IMR-90 (cell line): ENCODE measurements at regions not wholly inside any gene's neighbourhood (a gene's known extent, or its start where the extent isn't known, plus 50 kb on each side); places are given as distances from the start of the nearest gene placed in this dataset.

Source experiments
- ATAC-seq: fragments of 200-7000 bp; cut with Tn5 transposase; 2 replicates; pipeline ENCODE4 v1.9.1; 2020; ENCODE audit warnings: low read depth, mild to moderate bottlenecking, moderate library complexity
- BruUV-seq: library from RNA; stranded (reverse); fragments of 400-500 nt; replicated peaks from 2 replicates; lab custom pipeline; 2021; lab: Mats Ljungman, UMichigan
- CTCF ChIA-PET: fragments of 300-600 bp; formaldehyde crosslinking; extraction: SDS; loops from one replicate; lab custom pipeline; 2021; ENCODE audit warnings: antibody characterized with exemption; lab: Yijun Ruan, JAX
- POLR2A ChIA-PET: fragments of 300-600 bp; sonication (Branson Sonifier 250); formaldehyde crosslinking; loops from one replicate; lab custom pipeline; 2022; ENCODE audit warnings: antibody characterized with exemption; ENCODE audit not compliant: unreplicated experiment; lab: Charles Lee
- DNase-seq: peaks from one replicate; pipeline ENCODE4 v3.0.0; 2013
- H2AFZ ChIP-seq: replicated peaks from 2 replicates; pipeline ENCODE3; 2013; ENCODE audit warnings: low read length, mild to moderate bottlenecking; ENCODE audit not compliant: poor library complexity
- H2AK5ac ChIP-seq: 2 replicates; pipeline ENCODE4 v1.6.1; 2013; ENCODE audit warnings: low read depth, low read length, inconsistent platforms
- H2AK9ac ChIP-seq: replicated peaks from 2 replicates; pipeline ENCODE3; 2013; ENCODE audit warnings: mild to moderate bottlenecking, low read depth, low read length, moderate library complexity; ENCODE audit not compliant: poor library complexity
- H2BK120ac ChIP-seq: 2 replicates; pipeline ENCODE4 v1.6.1; 2013; ENCODE audit warnings: low read depth, low read length, inconsistent platforms
- H2BK15ac ChIP-seq: 3 replicates; pipeline ENCODE4 v1.6.1; 2013; ENCODE audit warnings: low read depth, low read length, inconsistent platforms
- H2BK20ac ChIP-seq: 2 replicates; pipeline ENCODE4 v1.6.1; 2013; ENCODE audit warnings: low read depth, mild to moderate bottlenecking, inconsistent platforms, low read length, moderate library complexity
- H2BK5ac ChIP-seq: 2 replicates; pipeline ENCODE4 v1.6.1; 2013; ENCODE audit warnings: mild to moderate bottlenecking, low read depth, low read length, inconsistent platforms; ENCODE audit not compliant: poor library complexity, severe bottlenecking
- H3K14ac ChIP-seq: replicated peaks from 2 replicates; pipeline ENCODE4 v1.6.1; 2013; ENCODE audit warnings: low read depth, low read length, inconsistent platforms
- H3K18ac ChIP-seq: 2 replicates; pipeline ENCODE4 v1.6.1; 2013; ENCODE audit warnings: low read depth, low read length, control low read depth
- H3K23ac ChIP-seq: 2 replicates; pipeline ENCODE4 v1.6.1; 2013; ENCODE audit warnings: low read depth, low read length, inconsistent platforms
- H3K27ac ChIP-seq: 2 replicates; pipeline ENCODE4 v1.5.1; 2013; ENCODE audit warnings: mild to moderate bottlenecking, control low read depth, low read length; ENCODE audit not compliant: insufficient read depth
- H3K27me3 ChIP-seq: 2 replicates; pipeline ENCODE4 v1.6.1; 2013; ENCODE audit warnings: low read length; ENCODE audit not compliant: control insufficient read depth, insufficient read depth
- H3K36me3 ChIP-seq: 2 replicates; pipeline ENCODE4 v1.6.1; 2013; ENCODE audit warnings: low read length, mixed read lengths; ENCODE audit not compliant: control insufficient read depth, insufficient read depth
- H3K4ac ChIP-seq: 2 replicates; pipeline ENCODE4 v1.6.1; 2013; ENCODE audit warnings: low read depth, low read length, inconsistent platforms
- H3K4me1 ChIP-seq: 2 replicates; pipeline ENCODE4 v1.6.1; 2013; ENCODE audit warnings: low read length, mixed read lengths; ENCODE audit not compliant: control insufficient read depth, insufficient read depth
- H3K4me2 ChIP-seq: 2 replicates; pipeline ENCODE4 v1.6.1; 2013; ENCODE audit warnings: low read depth, mild to moderate bottlenecking, control low read depth, low read length, moderate library complexity
- H3K4me3 ChIP-seq: 2 replicates; pipeline ENCODE4 v1.5.1; 2013; ENCODE audit warnings: low read depth, mild to moderate bottlenecking, control low read depth, low read length, moderate library complexity; ENCODE audit not compliant: insufficient read depth
- H3K56ac ChIP-seq: 2 replicates; pipeline ENCODE4 v1.6.1; 2013; ENCODE audit warnings: low read length, inconsistent platforms; ENCODE audit not compliant: insufficient read depth; ENCODE audit errors: extremely low read depth
- H3K79me1 ChIP-seq, 2 experiments: 2 replicates each; pipeline ENCODE4 v1.6.1; 2013; ENCODE audit warnings: low read length in 2 of 2, inconsistent platforms in 1 of 2, low read depth in 1 of 2
- H3K9ac ChIP-seq: 2 replicates; pipeline ENCODE4 v1.6.1; 2013; ENCODE audit warnings: low read depth, low read length, control low read depth
- H3K9me1 ChIP-seq: 2 replicates; pipeline ENCODE4 v1.6.1; 2013; ENCODE audit warnings: low read length, inconsistent platforms; ENCODE audit not compliant: insufficient read depth
- H3K9me3 ChIP-seq: 2 replicates; pipeline ENCODE4 v1.6.1; 2013; ENCODE audit warnings: low read length; ENCODE audit not compliant: control insufficient read depth, insufficient read depth
- H4K20me1 ChIP-seq: 2 replicates; pipeline ENCODE4 v1.6.1; 2013; ENCODE audit warnings: low read length, inconsistent platforms; ENCODE audit not compliant: insufficient read depth
- H4K5ac ChIP-seq: 2 replicates; pipeline ENCODE4 v1.6.1; 2013; ENCODE audit warnings: mild to moderate bottlenecking, low read depth, low read length, control low read depth
- H4K8ac ChIP-seq, 2 experiments: 2 replicates each; pipeline ENCODE4 v1.6.1; 2013; ENCODE audit warnings: low read depth in 2 of 2, low read length in 2 of 2, control low read depth in 1 of 2, inconsistent platforms in 1 of 2
- H4K91ac ChIP-seq: 2 replicates; pipeline ENCODE4 v1.6.1; 2013; ENCODE audit warnings: low read depth, low read length, inconsistent platforms; ENCODE audit not compliant: insufficient read depth
- BHLHE40 ChIP-seq: fragments of 150-350 bp; IDR thresholded peaks from 2 replicates; pipeline ENCODE4 v1.6.1; 2016; ENCODE audit warnings: mild to moderate bottlenecking, low read depth, low read length
- CEBPB ChIP-seq: IDR thresholded peaks from 2 replicates; pipeline ENCODE4 v1.6.1; 2012; ENCODE audit warnings: low read depth, low read length, improper control_type of control experiment
- CHD1 ChIP-seq: IDR thresholded peaks from 2 replicates; pipeline ENCODE4 v1.6.1; 2012; ENCODE audit warnings: low read depth, low read length, improper control_type of control experiment
- CTCF ChIP-seq: conservative IDR thresholded peaks from 2 replicates; pipeline ENCODE4 v1.5.1; 2012; ENCODE audit warnings: mild to moderate bottlenecking, low read depth, low read length, improper control_type of control experiment
- ELK1 ChIP-seq: fragments of 150-350 bp; IDR thresholded peaks from 2 replicates; pipeline ENCODE4 v1.6.1; 2016; ENCODE audit warnings: low read depth, mild to moderate bottlenecking, low read length, moderate library complexity, borderline replicate concordance
- FOS ChIP-seq: fragments of 150-350 bp; IDR thresholded peaks from 2 replicates; pipeline ENCODE4 v1.6.1; 2016; ENCODE audit warnings: low read depth, low read length
- MAFK ChIP-seq: IDR thresholded peaks from 2 replicates; pipeline ENCODE4 v1.6.1; 2012; ENCODE audit warnings: low read depth, low read length, improper control_type of control experiment
- MAZ ChIP-seq: IDR thresholded peaks from 2 replicates; pipeline ENCODE4 v1.6.1; 2012; ENCODE audit warnings: low read depth, mild to moderate bottlenecking, low read length, improper control_type of control experiment, moderate library complexity, borderline replicate concordance
- MXI1 ChIP-seq: IDR thresholded peaks from 2 replicates; pipeline ENCODE4 v1.6.1; 2012; ENCODE audit warnings: low read depth, mild to moderate bottlenecking, low read length, moderate library complexity, borderline replicate concordance
- NFE2L2 ChIP-seq: fragments of 150-350 bp; IDR thresholded peaks from 2 replicates; pipeline ENCODE4 v1.6.1; 2016; ENCODE audit warnings: low read depth, mild to moderate bottlenecking, low read length
- POLR2A ChIP-seq: IDR thresholded peaks from 2 replicates; pipeline ENCODE4 v1.6.1; 2012; ENCODE audit warnings: mild to moderate bottlenecking, low read depth, low read length
- RAD21 ChIP-seq: IDR thresholded peaks from 2 replicates; pipeline ENCODE4 v1.6.1; 2012; ENCODE audit warnings: low read length, improper control_type of control experiment
- RCOR1 ChIP-seq: IDR thresholded peaks from 2 replicates; pipeline ENCODE4 v1.6.1; 2012; ENCODE audit warnings: mild to moderate bottlenecking, low read length, improper control_type of control experiment; ENCODE audit not compliant: insufficient replicate concordance
- RFX5 ChIP-seq: IDR thresholded peaks from 2 replicates; pipeline ENCODE4 v1.8.0; 2012; ENCODE audit warnings: low read depth, mild to moderate bottlenecking, low read length, moderate library complexity
- SMC3 ChIP-seq: fragments of 150-350 bp; IDR thresholded peaks from 2 replicates; pipeline ENCODE4 v1.6.1; 2016; ENCODE audit warnings: low read depth, mild to moderate bottlenecking, antibody characterized with exemption, low read length, moderate library complexity
- WGBS, 2 experiments: methylation state at CpG; one replicate each; pipeline versions ENCODE4 v1.1.5 to v1.1.7; 2013; ENCODE audit warnings: missing lambda C conversion rate in 2 of 2; ENCODE audit not compliant: insufficient read length in 1 of 2; ENCODE audit errors: extremely low coverage in 2 of 2; 5-methylcytosine and 5-hydroxymethylcytosine counted together
- dilution Hi-C: fragments of 300-500 bp; cut with HindIII; formaldehyde crosslinking; loops from one replicate; pipeline ENCODE4 v1.14.3; 2018; ENCODE audit warnings: low sequenced_read_pairs; ENCODE audit not compliant: unreplicated experiment
- in situ Hi-C: fragments of 300-500 bp; cut with MboI; formaldehyde crosslinking; loops from 3 replicates; pipeline ENCODE4 v1.14.3; 2019; ENCODE audit warnings: low sequenced_read_pairs, inconsistent platforms, mixed read lengths
- intact Hi-C: fragments of 100-400 bp; cut with micrococcal nuclease; formaldehyde crosslinking; loops from 2 replicates; pipeline ENCODE4 v1.10.0; 2022
- TF ChIP-seq, protein P1 (sequence below): fragments of 150-350 bp; IDR thresholded peaks from 2 replicates; pipeline ENCODE4 v1.6.1; 2017; ENCODE audit warnings: mild to moderate bottlenecking, antibody characterized with exemption, low read length, low read depth

GRCh38 chr14:50036637-50037036 lies 79.7 kb downstream of the VCPKMT start:
- H3K14ac ChIP-seq: no peak overlapping the region
- intact Hi-C loops: no loop called here
- in situ Hi-C loops: no loop called here
- H2AK9ac ChIP-seq: no peak overlapping the region
- no peak overlapping the region for H3K9ac ChIP-seq
- H3K4me1 ChIP-seq: peaks cover 31% of the 10 kb centered on the region
- H3K9me1 ChIP-seq: peaks cover 24% of the 10 kb centered on the region
- no peak overlapping the region for H2AFZ ChIP-seq
- no peak overlapping the region for H3K56ac ChIP-seq
- no peak overlapping the region; the same call in 1 of the 2 replicates for H3K4ac ChIP-seq
- H3K27ac ChIP-seq: no peak overlapping the region
- H2BK120ac ChIP-seq: no peak overlapping the region
- H3K18ac ChIP-seq: no peak overlapping the region
- H3K4me2 ChIP-seq: no peak overlapping the region
- no peak overlapping the region for H2BK5ac ChIP-seq
- no TSS peak for BruUV-seq
- WGBS, 2 experiments: 93% methylated on average over 2 of the region's 4 CpGs; no CpG with 5 or more reads in 1 of the 2 experiments
- H3K4me3 ChIP-seq: no peak overlapping the region
- H4K8ac ChIP-seq: no peak overlapping the region
- no peak for TF ChIP-seq NFE2L2
- TF ChIP-seq BHLHE40: no peak
- no peak for TF ChIP-seq SMC3
- TF ChIP-seq RAD21: no peak
- TF ChIP-seq CTCF: no peak
- no peak for TF ChIP-seq MAZ
- TF ChIP-seq ELK1: no peak
- TF ChIP-seq MXI1: no peak
- TF ChIP-seq POLR2A: no peak
- TF ChIP-seq, protein P1, sequence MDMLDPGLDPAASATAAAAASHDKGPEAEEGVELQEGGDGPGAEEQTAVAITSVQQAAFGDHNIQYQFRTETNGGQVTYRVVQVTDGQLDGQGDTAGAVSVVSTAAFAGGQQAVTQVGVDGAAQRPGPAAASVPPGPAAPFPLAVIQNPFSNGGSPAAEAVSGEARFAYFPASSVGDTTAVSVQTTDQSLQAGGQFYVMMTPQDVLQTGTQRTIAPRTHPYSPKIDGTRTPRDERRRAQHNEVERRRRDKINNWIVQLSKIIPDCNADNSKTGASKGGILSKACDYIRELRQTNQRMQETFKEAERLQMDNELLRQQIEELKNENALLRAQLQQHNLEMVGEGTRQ: no peak
- no peak for TF ChIP-seq RFX5
- TF ChIP-seq CHD1: no peak
- TF ChIP-seq MAFK: no peak
- TF ChIP-seq CEBPB: no peak
- no peak for TF ChIP-seq FOS
- TF ChIP-seq RCOR1: no peak
- H4K91ac ChIP-seq: no peak overlapping the region
- ChIA-PET POLR2A (interaction anchor here (0.6 kb wide), 1 partner anchor 14 kb away, joined by 3 read pairs; no protein-coding TSS in a partner anchor), CTCF (no interaction called here)
- dilution Hi-C loops: no loop called here
- ATAC-seq (no peak), DNase-seq (no peak)
- no peak overlapping the region for H3K23ac ChIP-seq
- H3K27me3 ChIP-seq: no peaks in the 10 kb centered on the region
- no peak overlapping the region for H2AK5ac ChIP-seq
- no peak overlapping the region for H2BK15ac ChIP-seq
- peaks cover 0 to 20% of the 10 kb centered on the region in 2 experiments; a peak in 2 of 4 replicates for H3K79me1 ChIP-seq
- no peaks in the 10 kb centered on the region for H3K36me3 ChIP-seq
- H2BK20ac ChIP-seq: no peak overlapping the region
- H3K9me3 ChIP-seq: no peaks in the 10 kb centered on the region
- H4K20me1 ChIP-seq: peaks cover 4% of the 10 kb centered on the region; the same call in 1 of the 2 replicates
- no peak overlapping the region for H4K5ac ChIP-seq
